HepG2 (cell line): ENCODE measurements at regions not wholly inside any gene's neighbourhood (a gene's known extent, or its start where the extent isn't known, plus 50 kb on each side); places are given as distances from the start of the nearest gene placed in this dataset.

Experiments used
- ARNT2 ChIP-seq: sonication (generic); formaldehyde crosslinking; IDR thresholded peaks from 2 replicates; pipeline ENCODE4 v1.8.0; 2022; ENCODE audit warnings: mild to moderate bottlenecking, low read depth, missing genetic modification reagents, moderate library complexity
- CHD4 ChIP-seq: fragments of 200-600 bp; sonication (generic); IDR thresholded peaks from 2 replicates; pipeline ENCODE4 v1.7.0; 2017; ENCODE audit warnings: mild to moderate bottlenecking, low read length, borderline replicate concordance
- ELF4 ChIP-seq: sonication (generic); formaldehyde crosslinking; IDR thresholded peaks from 2 replicates; pipeline ENCODE4 v1.5.0; 2020; ENCODE audit warnings: missing genetic modification reagents, mild to moderate bottlenecking, moderate library complexity, borderline replicate concordance
- GLI4 ChIP-seq: sonication (generic); formaldehyde crosslinking; IDR thresholded peaks from 2 replicates; pipeline ENCODE4 v1.5.1; 2020; ENCODE audit warnings: missing genetic modification reagents, mild to moderate bottlenecking, moderate library complexity, borderline replicate concordance
- HNF4A ChIP-seq: sonication (generic); formaldehyde crosslinking; IDR thresholded peaks from 2 replicates; pipeline ENCODE4 v1.4.0; 2020; ENCODE audit warnings: missing genetic modification reagents
- MIXL1 ChIP-seq: IDR thresholded peaks from 2 replicates; pipeline ENCODE4 v1.6.1; 2016
- PHF5A ChIP-seq: IDR thresholded peaks from one replicate; pipeline ENCODE4 v1.6.1; 2018; ENCODE audit warnings: low read depth, missing genetic modification reagents; ENCODE audit not compliant: unreplicated experiment
- RARA ChIP-seq: IDR thresholded peaks from 2 replicates; pipeline ENCODE4 v1.6.1; 2016; ENCODE audit warnings: missing genetic modification reagents, missing compliant biosample characterization
- RFX5 ChIP-seq: IDR thresholded peaks from 2 replicates; pipeline ENCODE4 v1.6.1; 2011; ENCODE audit warnings: low read depth, low read length, improper control_type of control experiment
- SALL1 ChIP-seq: sonication (generic); formaldehyde crosslinking; IDR thresholded peaks from 2 replicates; pipeline ENCODE4 v1.8.0; 2022; ENCODE audit warnings: mild to moderate bottlenecking, missing genetic modification reagents
- STAG1 ChIP-seq: sonication (generic); formaldehyde crosslinking; IDR thresholded peaks from 2 replicates; pipeline ENCODE4 v1.4.0; 2020; ENCODE audit warnings: missing genetic modification reagents
- TOE1 ChIP-seq: sonication (generic); formaldehyde crosslinking; IDR thresholded peaks from 2 replicates; pipeline ENCODE4 v1.4.0; 2020; ENCODE audit warnings: mild to moderate bottlenecking, missing genetic modification reagents
- ZFP36L2 ChIP-seq: sonication (generic); formaldehyde crosslinking; IDR thresholded peaks from 2 replicates; pipeline ENCODE4 v1.4.0; 2020; ENCODE audit warnings: missing genetic modification reagents
- ZNF256 ChIP-seq: sonication (generic); formaldehyde crosslinking; conservative IDR thresholded peaks from 2 replicates; pipeline ENCODE4 v1.4.0; 2020; ENCODE audit warnings: missing genetic modification reagents
- ZNF296 ChIP-seq: sonication (generic); formaldehyde crosslinking; conservative IDR thresholded peaks from 2 replicates; pipeline ENCODE4 v1.5.0; 2020; ENCODE audit warnings: mild to moderate bottlenecking, missing genetic modification reagents
- ZNF326 ChIP-seq: sonication (generic); formaldehyde crosslinking; IDR thresholded peaks from 2 replicates; pipeline ENCODE4 v1.4.0; 2020; ENCODE audit warnings: missing genetic modification reagents, borderline replicate concordance
- ZNF441 ChIP-seq: sonication (generic); formaldehyde crosslinking; IDR thresholded peaks from 2 replicates; pipeline ENCODE4 v1.7.0; 2021; ENCODE audit warnings: missing genetic modification reagents, borderline replicate concordance
- ZNF510 ChIP-seq: sonication (generic); formaldehyde crosslinking; IDR thresholded peaks from 2 replicates; pipeline ENCODE4 v1.4.0; 2020; ENCODE audit warnings: low read depth, mild to moderate bottlenecking, missing genetic modification reagents
- ZNF724P ChIP-seq: sonication (generic); formaldehyde crosslinking; IDR thresholded peaks from 2 replicates; pipeline ENCODE4 v1.8.0; 2022; ENCODE audit warnings: missing genetic modification reagents, borderline replicate concordance
- TF ChIP-seq, protein P1 (sequence below): sonication (generic); formaldehyde crosslinking; IDR thresholded peaks from 2 replicates; pipeline ENCODE4 v1.8.1; 2023; ENCODE audit warnings: mild to moderate bottlenecking, inconsistent platforms, moderate library complexity, missing genetic modification reagents, borderline replicate concordance
- TF ChIP-seq, protein P2 (sequence below): sonication (generic); formaldehyde crosslinking; IDR thresholded peaks from 2 replicates; pipeline ENCODE4 v1.4.0; 2020; ENCODE audit warnings: missing genetic modification reagents, mild to moderate bottlenecking, borderline replicate concordance
- TF ChIP-seq, protein P3 (sequence below): sonication (generic); formaldehyde crosslinking; IDR thresholded peaks from 2 replicates; pipeline ENCODE4 v1.8.0; 2022; ENCODE audit warnings: missing genetic modification reagents, mild to moderate bottlenecking, inconsistent platforms, borderline replicate concordance
- TF ChIP-seq, protein P4 (sequence below): sonication (generic); formaldehyde crosslinking; IDR thresholded peaks from 2 replicates; pipeline ENCODE4 v1.8.0; 2022; ENCODE audit warnings: mild to moderate bottlenecking, missing genetic modification reagents, borderline replicate concordance

DNA sequence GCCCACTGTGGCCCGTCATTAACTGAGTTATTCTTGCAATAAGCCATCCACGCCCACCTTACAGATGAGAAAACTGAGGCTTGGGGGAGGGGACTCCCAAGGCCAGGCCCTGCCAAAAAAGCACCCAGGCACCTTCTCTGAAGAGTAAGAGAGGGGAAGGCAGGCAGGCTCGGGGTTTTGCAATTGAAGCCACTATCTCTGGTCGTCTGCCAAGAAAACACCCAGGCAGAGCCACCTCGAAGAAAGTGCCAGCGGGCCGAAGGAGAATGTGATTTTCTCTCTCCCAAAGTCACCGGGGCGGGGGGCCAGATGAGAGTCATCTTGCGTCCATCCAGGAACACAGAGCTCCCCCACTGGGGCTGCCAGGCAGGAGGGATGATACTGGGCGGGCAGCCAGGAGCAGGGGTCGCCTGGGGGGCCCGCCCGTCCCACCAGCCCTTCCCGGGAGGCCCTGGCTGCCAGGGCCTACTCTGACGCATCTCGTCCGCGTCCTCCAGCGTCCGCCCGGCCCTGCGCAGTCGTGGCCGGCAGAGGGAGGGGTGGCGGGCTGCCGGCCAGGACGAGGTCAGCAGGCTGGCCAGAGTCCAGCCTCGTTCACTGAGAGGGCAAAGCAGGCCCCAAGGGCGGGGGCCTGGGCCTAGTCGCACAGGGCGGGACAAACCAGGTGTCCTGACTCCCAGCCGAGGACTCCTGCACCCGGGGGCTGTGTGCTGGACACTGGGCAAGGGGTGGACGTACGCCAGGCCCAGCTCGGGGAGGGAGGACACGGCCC, 74.3 kb downstream of the RFLNA start (continued):
- TF ChIP-seq, protein P1, sequence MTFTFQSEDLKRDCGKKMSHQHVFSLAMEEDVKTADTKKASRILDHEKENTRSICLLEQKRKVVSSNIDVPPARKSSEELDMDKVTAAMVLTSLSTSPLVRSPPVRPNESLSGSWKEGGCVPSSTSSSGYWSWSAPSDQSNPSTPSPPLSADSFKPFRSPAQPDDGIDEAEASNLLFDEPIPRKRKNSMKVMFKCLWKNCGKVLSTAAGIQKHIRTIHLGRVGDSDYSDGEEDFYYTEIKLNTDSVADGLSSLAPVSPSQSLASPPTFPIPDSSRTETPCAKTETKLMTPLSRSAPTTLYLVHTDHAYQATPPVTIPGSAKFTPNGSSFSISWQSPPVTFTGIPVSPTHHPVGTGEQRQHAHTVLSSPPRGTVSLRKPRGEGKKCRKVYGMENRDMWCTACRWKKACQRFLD (CRISPR knock-in tag), result no peak; the same call in 1 of the 2 replicates
- peak; percentile 100 for TF ChIP-seq ZNF296
- no peak for TF ChIP-seq ZNF326 (CRISPR knock-in tag)
- TF ChIP-seq, protein P2, sequence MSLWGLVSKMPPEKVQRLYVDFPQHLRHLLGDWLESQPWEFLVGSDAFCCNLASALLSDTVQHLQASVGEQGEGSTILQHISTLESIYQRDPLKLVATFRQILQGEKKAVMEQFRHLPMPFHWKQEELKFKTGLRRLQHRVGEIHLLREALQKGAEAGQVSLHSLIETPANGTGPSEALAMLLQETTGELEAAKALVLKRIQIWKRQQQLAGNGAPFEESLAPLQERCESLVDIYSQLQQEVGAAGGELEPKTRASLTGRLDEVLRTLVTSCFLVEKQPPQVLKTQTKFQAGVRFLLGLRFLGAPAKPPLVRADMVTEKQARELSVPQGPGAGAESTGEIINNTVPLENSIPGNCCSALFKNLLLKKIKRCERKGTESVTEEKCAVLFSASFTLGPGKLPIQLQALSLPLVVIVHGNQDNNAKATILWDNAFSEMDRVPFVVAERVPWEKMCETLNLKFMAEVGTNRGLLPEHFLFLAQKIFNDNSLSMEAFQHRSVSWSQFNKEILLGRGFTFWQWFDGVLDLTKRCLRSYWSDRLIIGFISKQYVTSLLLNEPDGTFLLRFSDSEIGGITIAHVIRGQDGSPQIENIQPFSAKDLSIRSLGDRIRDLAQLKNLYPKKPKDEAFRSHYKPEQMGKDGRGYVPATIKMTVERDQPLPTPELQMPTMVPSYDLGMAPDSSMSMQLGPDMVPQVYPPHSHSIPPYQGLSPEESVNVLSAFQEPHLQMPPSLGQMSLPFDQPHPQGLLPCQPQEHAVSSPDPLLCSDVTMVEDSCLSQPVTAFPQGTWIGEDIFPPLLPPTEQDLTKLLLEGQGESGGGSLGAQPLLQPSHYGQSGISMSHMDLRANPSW, result peak; percentile 27; the same call in 1 of the 2 replicates
- TF ChIP-seq STAG1 (CRISPR knock-in tag), result peak; percentile 28
- TF ChIP-seq ZFP36L2, result no peak
- TF ChIP-seq ELF4 (CRISPR knock-in tag), result no peak
- TF ChIP-seq HNF4A (CRISPR knock-in tag), result peak; percentile 97
- TF ChIP-seq, protein P3, sequence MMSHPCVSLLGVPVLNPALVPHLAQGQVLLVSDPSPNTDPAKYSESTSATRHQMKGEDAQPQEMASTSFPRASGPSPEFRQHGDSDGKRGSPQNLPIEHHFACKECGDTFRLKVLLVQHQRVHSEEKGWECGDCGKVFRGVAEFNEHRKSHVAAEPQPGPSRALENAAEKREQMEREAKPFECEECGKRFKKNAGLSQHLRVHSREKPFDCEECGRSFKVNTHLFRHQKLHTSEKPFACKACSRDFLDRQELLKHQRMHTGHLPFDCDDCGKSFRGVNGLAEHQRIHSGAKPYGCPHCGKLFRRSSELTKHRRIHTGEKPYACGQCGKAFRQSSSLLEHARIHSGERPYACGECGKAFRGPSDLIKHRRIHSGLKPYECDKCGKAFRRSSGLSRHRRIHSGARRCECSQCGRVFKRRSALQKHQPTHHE (CRISPR knock-in tag), result 0 out of 2 replicates have a peak, but pooled peaks have one; percentile 21
- TF ChIP-seq ZNF256 (CRISPR knock-in tag), result no peak
- no peak for TF ChIP-seq ZNF441 (CRISPR knock-in tag)
- no peak for TF ChIP-seq RFX5
- TF ChIP-seq SALL1 (CRISPR knock-in tag), result peak; percentile 86
- no peak for TF ChIP-seq ZNF510 (CRISPR knock-in tag)
- no peak for TF ChIP-seq PHF5A (CRISPR knock-in tag)
- TF ChIP-seq MIXL1 (CRISPR knock-in tag), result no peak
- TF ChIP-seq, protein P4, sequence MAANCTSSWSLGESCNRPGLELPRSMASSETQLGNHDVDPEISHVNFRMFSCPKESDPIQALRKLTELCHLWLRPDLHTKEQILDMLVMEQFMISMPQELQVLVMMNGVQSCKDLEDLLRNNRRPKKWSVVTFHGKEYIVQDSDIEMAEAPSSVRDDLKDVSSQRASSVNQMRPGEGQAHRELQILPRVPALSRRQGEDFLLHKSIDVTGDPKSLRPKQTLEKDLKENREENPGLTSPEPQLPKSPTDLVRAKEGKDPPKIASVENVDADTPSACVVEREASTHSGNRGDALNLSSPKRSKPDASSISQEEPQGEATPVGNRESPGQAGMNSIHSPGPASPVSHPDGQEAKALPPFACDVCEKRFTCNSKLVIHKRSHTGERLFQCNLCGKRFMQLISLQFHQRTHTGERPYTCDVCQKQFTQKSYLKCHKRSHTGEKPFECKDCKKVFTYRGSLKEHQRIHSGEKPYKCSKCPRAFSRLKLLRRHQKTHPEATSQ (CRISPR knock-in tag), result no peak
- TF ChIP-seq RARA (CRISPR knock-in tag), result peak; percentile 86
- TF ChIP-seq CHD4, result peak; percentile 93; the same call in 1 of the 2 replicates
- 0 out of 2 replicates have a peak, but pooled peaks have one; percentile 39 for TF ChIP-seq ARNT2 (CRISPR knock-in tag)
- no peak for TF ChIP-seq GLI4 (CRISPR knock-in tag)
- TF ChIP-seq TOE1, result no peak
- TF ChIP-seq ZNF724P (CRISPR knock-in tag), result no peak
